AG09309 (cell line): ENCODE measurements at regions not wholly inside any gene's neighbourhood (a gene's known extent, or its start where the extent isn't known, plus 50 kb on each side); places are given as distances from the start of the nearest gene placed in this dataset.

Experiments
- DNase-seq: peaks from one replicate; pipeline ENCODE4 v3.0.0-alpha.2; 2010; ENCODE audit warnings: low read depth
- H3K4me3 ChIP-seq: 2 replicates; pipeline ENCODE4 v1.5.1; 2011; ENCODE audit warnings: mild to moderate bottlenecking, low read depth, low read length, moderate library complexity; ENCODE audit not compliant: control insufficient read depth
- TF ChIP-seq, protein P1 (sequence below): IDR thresholded peaks from 2 replicates; pipeline ENCODE4 v1.5.1; 2011; ENCODE audit warnings: mild to moderate bottlenecking, low read depth, low read length, inconsistent platforms; ENCODE audit not compliant: insufficient read depth, control insufficient read depth; ENCODE audit errors: missing control alignments

DNA sequence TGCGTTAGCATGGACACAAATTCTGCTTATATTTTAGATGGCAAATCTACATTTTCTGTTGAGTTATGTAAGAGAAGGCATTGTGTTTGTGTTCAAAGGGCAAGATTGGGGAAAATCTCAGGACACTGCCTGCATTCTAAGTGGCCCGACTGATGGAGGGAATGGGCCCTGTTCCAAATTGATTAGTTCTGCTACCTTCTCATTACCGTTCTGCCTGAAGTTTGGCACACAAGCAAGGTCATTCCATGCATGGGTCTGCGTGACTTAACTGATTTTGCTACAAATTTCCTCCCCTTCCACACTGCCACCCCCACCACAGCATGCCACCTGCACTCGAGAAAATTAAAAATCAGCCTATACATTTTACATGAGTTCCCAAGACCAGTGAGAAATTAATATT is 409.9 kb downstream of the BRINP1 start:
- H3K4me3 ChIP-seq: no peak overlapping the region
- TF ChIP-seq, protein P1, sequence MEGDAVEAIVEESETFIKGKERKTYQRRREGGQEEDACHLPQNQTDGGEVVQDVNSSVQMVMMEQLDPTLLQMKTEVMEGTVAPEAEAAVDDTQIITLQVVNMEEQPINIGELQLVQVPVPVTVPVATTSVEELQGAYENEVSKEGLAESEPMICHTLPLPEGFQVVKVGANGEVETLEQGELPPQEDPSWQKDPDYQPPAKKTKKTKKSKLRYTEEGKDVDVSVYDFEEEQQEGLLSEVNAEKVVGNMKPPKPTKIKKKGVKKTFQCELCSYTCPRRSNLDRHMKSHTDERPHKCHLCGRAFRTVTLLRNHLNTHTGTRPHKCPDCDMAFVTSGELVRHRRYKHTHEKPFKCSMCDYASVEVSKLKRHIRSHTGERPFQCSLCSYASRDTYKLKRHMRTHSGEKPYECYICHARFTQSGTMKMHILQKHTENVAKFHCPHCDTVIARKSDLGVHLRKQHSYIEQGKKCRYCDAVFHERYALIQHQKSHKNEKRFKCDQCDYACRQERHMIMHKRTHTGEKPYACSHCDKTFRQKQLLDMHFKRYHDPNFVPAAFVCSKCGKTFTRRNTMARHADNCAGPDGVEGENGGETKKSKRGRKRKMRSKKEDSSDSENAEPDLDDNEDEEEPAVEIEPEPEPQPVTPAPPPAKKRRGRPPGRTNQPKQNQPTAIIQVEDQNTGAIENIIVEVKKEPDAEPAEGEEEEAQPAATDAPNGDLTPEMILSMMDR: no peak
- no peak for DNase-seq

DNA sequence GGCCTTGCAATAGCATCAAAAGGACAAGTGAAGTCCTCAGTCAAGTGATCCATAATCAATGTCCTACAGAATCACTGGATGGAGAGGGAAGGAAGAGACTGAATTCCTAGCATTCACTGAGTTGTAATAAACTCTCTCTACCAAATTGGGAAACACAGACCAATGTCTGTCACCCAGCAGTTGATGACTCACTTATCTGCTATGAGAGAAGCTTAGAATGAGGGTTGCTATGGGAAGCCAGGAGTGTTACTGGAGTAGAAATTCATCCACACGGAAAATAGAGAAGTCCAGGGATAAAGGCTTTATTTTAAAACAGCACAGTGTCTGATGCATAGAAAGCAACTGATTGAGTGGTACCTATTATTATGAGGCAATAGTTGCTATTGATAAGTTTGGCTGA is 407.4 kb downstream of the BRINP1 start:
- TF ChIP-seq, protein P1: no peak
- peak; percentile 23 for DNase-seq

DNA sequence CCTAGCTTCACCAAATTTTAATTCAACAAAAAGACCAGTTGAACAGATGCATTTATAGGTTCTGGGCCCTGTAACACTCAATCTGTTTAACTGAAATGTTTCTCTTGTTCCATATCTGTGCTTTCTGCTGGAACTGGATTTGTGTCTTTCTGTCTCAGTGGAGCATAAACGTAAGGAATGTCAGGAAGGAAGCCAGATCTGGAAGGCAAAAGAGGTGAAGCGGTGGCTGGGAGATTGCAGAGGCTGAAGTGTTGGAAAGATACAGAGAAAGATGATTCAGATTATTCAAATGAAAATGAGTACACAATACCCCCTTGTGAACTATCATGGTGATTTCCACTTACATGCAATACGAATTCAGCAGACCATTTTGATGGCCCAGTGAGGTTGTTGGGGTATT is 406.8 kb downstream of the BRINP1 start:
- no peak overlapping the region for H3K4me3 ChIP-seq
- TF ChIP-seq, protein P1: no peak
- no peak for DNase-seq

More for the DNA sequence above, 407.4 kb downstream of the BRINP1 start:
- no peak overlapping the region for H3K4me3 ChIP-seq

DNA sequence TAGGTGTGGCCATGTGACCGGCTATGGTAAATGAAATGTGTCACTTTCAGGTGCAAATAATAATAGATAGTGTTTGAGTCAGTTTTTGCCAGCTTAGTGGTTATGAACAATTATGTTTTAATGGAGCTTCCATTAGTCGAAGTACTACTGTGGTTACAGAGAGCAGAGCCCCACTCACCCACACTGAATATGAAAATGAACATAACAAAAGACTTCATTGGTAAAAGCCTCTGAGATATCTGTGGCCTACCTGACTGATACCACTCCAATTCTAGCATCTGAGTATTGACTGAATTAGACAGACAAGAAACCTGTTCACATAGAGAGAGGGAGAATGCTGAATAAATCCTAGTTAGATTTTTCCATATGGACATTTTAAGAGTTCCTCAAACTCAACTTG is 405.6 kb downstream of the BRINP1 start:
- no peak for DNase-seq
- no peak overlapping the region for H3K4me3 ChIP-seq
- TF ChIP-seq, protein P1: no peak

DNA sequence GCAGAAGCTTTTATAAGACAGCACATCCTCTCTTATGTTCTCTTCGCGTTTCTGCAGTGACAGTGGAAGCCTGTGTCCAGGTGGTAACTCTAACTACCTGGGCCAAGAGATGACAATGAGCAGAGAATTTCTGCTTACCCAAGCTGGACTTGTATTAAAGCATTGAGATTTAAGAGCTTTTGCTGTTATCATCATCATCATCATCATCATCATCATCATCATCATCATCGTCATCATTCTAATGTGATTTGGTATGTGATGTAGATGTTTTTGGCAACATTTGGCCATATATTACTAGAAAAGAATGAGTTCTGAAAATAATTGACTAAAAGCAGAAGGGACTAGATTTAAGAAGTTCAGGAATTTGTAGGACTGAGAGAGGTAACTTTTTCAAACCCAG is 401.3 kb downstream of the BRINP1 start:
- no peak for DNase-seq
- no peak overlapping the region for H3K4me3 ChIP-seq
- TF ChIP-seq, protein P1: no peak

DNA sequence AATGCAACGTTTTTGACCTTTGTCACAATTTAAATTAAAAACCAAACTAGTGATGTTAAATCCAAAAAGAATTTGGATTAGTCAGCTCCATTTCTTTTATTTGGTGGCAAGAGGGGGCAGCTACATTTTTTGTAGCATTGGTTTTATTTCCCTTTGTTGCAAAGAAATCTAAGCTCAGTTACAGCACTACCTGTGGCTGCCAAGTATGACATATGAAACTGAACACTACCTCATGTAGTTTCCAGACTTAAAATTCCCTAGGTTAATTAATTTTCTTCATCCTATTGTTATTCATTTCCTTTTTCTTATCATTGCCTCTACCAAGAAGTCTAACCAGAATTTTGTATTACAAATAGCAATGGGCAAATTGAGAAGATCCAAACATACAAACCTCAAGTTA is 393.5 kb downstream of the BRINP1 start:
- no peak for DNase-seq
- TF ChIP-seq, protein P1: no peak
- no peak overlapping the region for H3K4me3 ChIP-seq

DNA sequence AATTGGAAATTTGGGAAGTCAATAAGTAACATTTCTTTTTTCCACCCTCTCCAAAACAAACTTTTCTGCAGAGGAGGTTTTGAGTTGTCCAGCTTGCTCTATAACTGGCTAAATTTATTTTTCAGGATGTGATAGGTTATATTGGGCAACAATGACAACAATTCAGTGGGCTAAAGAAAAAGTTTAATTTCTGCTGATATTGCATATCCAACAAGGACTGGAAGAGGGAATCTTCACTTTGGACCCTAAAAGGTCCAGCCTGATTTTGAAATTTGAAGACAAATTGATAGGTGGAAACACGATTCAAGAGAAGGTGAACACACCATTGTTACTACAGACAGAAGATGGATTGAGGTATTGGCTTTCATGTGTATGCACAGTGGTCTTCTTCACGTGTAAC is 393.1 kb downstream of the BRINP1 start:
- TF ChIP-seq, protein P1: no peak
- no peak overlapping the region for H3K4me3 ChIP-seq
- DNase-seq: no peak
